22Rv1 (cell line): ENCODE measurements at regions not wholly inside any gene's neighbourhood (a gene's known extent, or its start where the extent isn't known, plus 50 kb on each side); places are given as distances from the start of the nearest gene placed in this dataset.

Source experiments
- ZFX ChIP-seq: fragments of 450-650 bp; IDR thresholded peaks from 2 replicates; pipeline ENCODE4 v1.6.1; 2017; ENCODE audit warnings: antibody characterized with exemption, borderline replicate concordance
- TF ChIP-seq, protein P1 (sequence below): fragments of 450-650 bp; IDR thresholded peaks from 2 replicates; pipeline ENCODE4 v1.5.1; 2017; ENCODE audit warnings: mild to moderate bottlenecking

DNA sequence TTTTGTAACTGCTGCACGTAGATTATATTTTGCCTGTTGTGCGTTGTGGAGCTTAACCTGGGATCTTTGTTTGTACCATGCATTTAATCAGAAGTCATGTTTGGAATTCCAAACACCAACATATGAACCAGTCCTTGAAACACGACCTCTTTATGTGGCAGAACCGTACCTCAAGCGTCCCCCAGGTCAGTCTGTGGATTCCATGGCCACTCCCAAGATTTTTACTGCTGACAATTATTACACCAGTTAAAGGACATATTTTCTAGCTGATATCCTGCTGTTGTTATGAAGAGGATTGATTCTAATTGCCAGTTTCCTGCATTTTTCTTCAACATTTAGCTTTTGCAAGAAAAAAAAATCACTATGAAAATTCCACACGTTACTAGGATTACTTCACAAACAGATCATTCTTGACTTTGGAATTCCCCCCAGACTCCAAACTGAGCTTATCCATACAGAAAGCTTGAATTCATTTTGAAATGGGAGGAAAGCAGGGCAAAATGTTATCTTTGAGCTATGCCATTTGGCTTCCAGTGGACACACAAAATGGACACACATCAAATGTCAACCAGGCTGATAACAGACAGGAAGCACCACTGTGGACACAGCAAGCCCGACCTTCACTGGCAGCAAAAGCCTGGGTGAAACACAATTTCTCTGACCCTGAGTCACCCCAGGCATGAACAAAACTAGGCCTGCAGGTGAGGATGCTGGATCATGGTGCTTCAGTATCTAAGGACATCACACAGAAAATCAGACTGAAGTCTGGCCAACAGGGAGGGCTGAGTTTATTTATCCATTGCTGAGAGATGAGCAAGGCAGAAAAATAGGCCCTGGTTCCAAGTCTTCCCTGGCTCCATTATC, 542.9 kb upstream of the JAG1 start:
- TF ChIP-seq, protein P1, sequence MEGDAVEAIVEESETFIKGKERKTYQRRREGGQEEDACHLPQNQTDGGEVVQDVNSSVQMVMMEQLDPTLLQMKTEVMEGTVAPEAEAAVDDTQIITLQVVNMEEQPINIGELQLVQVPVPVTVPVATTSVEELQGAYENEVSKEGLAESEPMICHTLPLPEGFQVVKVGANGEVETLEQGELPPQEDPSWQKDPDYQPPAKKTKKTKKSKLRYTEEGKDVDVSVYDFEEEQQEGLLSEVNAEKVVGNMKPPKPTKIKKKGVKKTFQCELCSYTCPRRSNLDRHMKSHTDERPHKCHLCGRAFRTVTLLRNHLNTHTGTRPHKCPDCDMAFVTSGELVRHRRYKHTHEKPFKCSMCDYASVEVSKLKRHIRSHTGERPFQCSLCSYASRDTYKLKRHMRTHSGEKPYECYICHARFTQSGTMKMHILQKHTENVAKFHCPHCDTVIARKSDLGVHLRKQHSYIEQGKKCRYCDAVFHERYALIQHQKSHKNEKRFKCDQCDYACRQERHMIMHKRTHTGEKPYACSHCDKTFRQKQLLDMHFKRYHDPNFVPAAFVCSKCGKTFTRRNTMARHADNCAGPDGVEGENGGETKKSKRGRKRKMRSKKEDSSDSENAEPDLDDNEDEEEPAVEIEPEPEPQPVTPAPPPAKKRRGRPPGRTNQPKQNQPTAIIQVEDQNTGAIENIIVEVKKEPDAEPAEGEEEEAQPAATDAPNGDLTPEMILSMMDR: no peak
- TF ChIP-seq ZFX: no peak
